CD4-positive, alpha-beta T cell treated with Interferon alpha-2 for 1 hour (primary cell): ENCODE measurements at regions not wholly inside any gene's neighbourhood (a gene's known extent, or its start where the extent isn't known, plus 50 kb on each side); places are given as distances from the start of the nearest gene placed in this dataset.

ENCODE experiments used
- DNase-seq, 2 donors: peaks; one replicate each; pipeline ENCODE4 v3.0.0-alpha.2; 2020 to 2022

GRCh38 chr13:26929971-26930730 lies 169.6 kb upstream of the GPR12 start:
- DNase-seq = peak; percentile 36 to 64

DNA sequence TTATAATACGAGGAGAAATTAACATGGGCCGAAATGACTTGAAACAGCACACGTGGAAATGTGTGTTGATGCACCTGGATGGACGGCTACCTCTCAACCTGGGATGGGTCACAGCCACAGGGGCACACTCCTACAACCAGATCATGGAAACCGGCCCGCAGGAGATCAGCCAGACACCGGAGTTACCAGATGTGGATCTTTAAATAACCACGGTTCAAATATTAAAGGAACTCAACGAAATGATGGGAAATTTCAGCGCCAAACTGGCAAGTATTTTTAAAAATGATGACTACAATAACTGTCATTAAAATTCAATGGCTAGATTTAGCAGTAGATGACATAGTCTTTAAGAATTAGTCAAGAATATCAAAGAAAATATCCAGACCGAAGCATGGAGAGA lies 166.9 kb upstream of the GPR12 start:
- DNase-seq = no peak

- DNase-seq = no peak
These were observed 165.8 kb upstream of the GPR12 start for GRCh38 chr13:26926371-26926770.

DNA sequence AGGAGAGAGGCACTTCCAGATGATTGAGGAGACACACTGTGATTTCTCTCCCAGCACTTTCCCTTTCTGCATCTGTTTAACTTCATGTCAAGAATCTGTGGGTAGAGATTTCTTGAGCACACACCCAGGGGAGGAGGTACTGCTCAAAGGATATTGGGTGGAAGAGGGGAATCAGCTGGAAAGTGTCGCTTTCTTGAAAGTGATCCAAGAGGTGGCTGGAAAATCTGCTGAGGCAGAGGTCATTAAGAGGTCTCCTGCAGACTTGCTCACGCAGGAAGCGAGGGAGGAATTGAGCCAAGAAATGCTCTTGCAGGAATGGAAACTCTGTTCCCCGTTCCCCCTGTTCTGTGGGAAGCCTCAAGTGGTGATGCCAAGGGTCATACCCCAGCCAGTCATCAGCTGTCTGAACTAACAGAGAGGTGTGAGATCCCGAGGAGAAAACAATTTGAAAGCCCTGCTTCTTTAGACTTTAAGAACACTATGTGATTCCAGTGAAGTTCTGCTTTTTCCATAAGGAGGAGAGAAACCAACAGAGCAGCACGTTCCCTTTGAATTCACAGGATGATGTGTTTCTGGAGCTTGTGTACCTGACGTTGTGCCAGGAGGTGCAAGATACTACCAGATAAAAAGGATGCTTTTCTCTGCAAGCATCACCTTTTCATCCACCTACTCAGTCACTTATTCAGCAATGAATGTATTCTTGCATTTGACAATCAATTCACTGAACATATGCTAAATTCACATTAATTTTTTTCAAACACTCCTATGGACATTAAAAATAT lies 163.4 kb upstream of the GPR12 start:
- DNase-seq = no peak

- DNase-seq = no peak
These were observed 161.3 kb upstream of the GPR12 start for GRCh38 chr13:26921918-26922317.

GRCh38 chr13:26920614-26921355 lies 160.2 kb upstream of the GPR12 start:
- no peak for DNase-seq

DNA sequence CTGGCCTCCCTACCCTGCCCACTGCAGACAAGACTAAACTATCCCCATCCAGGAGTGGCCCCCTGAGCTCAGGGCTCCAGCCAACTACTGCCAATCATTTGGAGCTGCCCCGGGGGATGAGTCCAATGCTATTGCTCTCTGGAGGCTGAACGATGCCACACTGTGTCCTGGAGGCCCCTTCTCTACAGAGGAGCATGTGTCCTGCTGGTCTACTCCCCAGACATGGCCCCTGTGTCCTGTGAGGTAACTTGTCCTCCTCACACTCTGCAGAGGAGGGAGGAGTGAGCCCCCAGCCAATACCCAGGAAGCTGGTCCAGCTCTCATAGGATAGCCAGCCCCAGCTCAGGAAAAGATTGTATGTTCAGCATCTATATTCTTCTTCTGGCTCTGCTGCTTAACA lies 159.1 kb upstream of the GPR12 start:
- DNase-seq = no peak

DNA sequence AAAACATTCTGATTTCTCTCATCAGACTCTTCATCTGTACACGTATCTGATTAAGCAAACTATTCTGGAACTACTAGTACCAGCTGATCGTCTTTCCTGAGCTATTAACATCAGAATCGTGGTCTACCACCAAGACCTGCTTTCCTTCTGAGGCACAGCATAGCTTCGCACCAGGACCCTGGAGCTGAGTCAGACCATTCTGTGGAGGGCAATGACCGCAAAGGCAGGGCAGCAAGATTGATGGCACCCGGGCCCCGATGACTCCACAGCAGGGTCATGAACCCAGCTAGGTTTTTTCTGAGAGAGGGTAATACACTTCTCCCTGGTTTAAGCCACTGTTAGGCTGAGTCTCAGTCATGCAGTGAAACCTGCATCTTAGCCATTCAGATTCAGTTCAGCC lies 158.7 kb upstream of the GPR12 start:
- DNase-seq = no peak

DNA sequence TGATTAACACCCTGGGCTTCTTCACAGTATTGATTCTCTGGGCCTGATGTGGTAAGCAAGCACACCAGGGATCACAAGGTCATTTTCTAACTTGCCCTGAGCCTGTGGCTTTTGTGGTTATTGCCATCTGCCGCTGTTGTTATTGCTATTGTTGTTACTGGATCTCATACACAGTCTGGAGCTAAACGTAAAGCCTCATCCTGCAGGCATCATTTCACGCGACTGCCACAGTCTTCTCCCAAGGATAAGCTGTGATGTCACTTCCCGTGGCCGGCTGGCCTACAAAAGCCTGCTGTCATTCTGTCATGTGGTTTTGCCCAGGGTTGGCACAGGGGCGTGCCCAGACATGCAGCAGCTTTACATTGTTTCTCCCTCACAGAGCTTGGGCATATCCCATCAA lies 154.0 kb upstream of the GPR12 start:
- DNase-seq = no peak

DNA sequence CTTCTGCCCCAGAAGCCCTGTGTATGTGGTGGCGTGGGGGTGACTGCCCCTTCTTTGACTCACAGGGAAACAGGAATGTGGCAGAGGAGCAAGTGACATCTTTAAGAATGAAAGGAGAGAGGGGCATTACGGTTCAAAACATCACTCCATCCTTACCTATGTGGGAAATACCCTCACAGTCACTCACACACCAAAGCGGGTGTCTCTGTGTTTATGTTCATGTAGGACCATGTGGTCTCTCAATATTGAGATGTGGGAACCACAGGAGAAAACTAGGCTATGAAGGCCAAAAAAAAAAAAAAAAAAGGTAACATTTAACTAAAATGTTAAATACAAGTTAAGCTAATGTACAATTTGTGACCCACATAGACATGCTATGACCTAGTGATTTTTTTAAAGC lies 153.6 kb upstream of the GPR12 start:
- DNase-seq = no peak

- no peak for DNase-seq
These were observed 150.3 kb upstream of the GPR12 start for GRCh38 chr13:26910754-26911465.

DNA sequence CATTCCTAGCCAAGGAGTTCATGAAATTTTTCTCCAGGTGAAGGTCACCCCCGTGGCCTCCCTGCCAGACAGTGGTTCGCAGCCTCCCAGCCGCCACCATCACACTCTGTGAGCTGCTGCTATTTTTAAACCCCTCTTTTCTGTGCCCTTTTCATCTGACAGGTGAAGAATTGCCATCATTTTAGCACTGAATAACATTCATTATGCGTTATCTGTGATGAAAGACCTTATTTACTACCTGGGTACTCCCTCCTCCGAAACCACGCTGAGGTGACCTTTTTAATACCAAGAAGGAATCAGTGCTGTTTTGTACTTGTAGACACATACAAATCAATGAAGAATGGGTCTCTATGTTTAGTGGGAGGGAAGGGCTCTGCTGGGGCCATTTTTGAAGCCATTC lies 148.9 kb upstream of the GPR12 start:
- DNase-seq = no peak

DNA sequence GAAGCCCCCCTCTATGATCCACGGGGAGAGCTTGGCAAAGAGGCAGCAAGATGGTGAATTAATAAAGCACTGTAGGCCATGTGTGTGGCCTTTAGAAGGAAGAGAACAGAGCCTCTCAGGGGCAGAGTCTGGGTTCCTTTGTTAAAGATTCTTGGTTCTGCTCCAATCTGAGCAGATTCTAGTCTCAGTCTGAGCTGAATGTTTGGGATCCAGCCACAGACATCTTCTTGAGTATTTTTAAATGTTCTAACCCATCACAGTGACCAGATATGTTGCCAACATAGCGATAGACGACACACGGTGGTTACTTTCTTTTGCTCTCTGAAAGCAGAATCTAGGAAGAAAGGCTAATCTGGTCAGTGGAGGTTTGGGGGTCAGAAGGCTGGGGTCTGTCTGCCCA lies 147.5 kb upstream of the GPR12 start:
- DNase-seq = no peak

DNA sequence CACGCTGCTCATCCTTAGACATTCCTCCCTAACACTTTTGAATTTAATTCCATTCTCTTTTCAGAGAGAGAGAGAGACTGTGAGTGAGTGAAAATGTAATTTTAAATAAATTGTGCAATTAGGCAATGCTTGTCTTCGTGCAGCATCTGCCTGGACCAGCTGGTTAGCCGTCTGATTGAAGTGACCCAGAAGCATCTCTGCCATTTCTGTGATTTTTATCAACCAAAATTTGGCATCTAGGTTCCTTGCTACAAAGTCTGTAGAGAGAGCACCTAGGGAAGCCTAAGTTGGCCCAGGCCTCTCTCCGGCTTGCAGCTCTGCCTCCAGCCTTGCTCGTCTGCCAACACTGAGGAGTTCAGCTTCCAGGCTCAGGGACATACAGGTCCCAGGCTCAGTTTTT lies 138.6 kb upstream of the GPR12 start:
- DNase-seq = no peak

GRCh38 chr13:26897706-26898550 lies 137.3 kb upstream of the GPR12 start:
- DNase-seq = no peak

DNA sequence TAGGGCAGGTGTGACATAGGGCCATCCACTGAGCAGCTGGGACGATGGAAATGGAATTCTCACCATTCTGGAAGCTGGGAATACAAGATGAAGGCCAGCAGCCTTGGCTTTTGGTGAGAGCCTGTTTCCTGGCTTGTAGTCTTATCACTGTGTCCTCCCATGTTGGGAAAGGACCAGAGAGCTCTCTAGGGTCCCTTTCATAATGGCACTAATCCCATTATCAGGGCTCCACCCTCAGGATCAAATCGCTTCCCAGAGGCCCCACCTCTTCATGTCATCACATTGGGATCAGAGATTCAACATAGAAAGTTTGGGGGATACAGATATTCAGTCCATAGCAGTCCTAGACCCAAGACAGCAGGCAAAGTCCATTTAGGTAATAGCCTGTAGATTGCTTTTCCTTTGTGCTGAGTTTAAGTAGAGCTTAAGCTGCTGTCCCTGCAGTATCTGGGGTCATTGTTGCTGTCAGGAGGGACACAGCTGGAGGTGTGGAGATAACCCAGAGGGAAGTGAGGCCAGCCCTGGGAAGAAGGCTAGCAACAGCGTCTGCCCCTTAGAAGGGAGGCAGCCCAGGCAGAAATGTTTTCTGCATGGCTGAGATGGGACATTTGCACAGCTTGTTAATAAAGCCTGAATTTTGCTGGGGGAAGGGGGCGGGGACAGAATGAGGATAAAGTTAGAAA lies 136.5 kb upstream of the GPR12 start:
- DNase-seq = no peak

- DNase-seq = no peak
These were observed 135.4 kb upstream of the GPR12 start for GRCh38 chr13:26895808-26896466.

DNA sequence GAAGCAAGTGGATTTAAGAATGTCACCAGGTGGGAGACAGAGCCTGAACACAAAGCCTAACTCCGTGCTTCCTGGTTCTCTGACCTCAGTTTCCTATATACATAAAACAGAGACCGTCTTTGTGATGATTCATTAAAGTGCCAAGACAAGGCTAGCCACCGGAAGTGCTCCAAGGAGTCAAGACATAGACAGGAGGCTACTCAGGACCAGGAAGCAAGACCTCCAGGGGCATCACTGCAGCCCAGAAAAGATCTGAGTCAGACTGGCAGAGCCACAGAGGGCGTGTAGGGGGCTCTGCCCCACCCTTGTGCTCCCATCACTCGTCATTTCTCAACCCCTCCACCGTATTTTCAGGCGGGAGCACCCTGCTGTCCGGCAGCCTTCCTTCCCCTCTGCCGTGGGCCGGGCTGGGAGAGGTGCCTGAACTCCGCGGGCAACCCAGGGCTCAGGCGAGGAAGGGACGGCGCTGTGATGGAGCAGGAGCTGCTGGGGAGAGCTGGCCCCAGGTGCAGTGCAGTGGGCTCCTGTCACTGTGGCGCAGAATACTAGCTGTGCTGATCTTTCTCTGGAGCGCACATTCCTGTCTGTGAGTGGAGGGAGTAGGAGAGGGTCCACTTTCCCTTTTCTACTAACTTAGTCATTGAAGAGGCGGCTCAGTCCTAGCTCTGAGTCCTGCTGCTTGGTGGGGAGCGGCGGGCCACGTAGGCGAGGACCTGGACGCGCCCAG lies 134.7 kb upstream of the GPR12 start:
- no peak for DNase-seq

DNA sequence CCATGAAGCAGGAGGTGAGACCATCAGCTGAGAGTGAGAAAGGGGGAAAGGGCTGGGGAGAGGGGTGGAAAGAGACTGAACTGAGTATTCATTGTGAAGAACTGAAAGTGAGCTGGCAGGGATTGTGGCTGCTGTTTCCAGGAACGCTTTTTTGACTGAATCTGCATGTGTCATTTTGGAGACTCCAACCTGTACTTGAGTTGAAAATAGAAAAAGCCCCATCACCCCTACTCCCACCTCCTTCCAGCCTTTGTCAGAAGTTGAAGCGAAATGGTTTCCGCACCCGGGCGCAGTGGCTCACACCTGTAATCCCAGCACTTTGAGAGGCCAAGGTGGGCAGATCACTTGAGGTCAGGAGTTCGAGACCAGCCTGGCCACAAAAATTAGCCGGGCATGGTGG lies 128.0 kb upstream of the GPR12 start:
- no peak for DNase-seq

DNA sequence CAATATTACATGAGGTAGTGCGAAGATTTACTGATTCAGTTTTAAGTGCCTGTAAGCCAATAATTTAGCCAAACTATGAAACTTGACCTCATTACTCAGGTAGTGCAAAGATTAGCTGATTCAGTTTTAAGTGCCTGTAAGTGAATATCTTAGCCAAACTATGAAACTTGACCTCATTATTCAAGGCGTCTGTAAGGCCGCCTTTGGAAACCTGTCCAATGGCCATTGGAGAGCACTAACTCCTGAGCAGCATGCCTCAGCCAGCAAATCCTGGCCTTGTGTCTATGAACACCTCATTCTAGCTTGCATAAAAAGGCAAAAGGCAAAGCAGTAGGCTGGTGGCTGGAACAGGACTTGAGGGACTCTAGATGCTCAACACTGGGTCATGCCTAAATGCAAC lies 127.0 kb upstream of the GPR12 start:
- no peak for DNase-seq
